GM12872 (cell line): ENCODE measurements at regions not wholly inside any gene's neighbourhood (a gene's known extent, or its start where the extent isn't known, plus 50 kb on each side); places are given as distances from the start of the nearest gene placed in this dataset.

Source experiments
- TF ChIP-seq, protein P1 (sequence below): IDR thresholded peaks from 3 replicates; pipeline ENCODE4 v1.5.1; 2011; ENCODE audit warnings: low read depth, mild to moderate bottlenecking, low read length, moderate library complexity; ENCODE audit not compliant: insufficient read depth

DNA sequence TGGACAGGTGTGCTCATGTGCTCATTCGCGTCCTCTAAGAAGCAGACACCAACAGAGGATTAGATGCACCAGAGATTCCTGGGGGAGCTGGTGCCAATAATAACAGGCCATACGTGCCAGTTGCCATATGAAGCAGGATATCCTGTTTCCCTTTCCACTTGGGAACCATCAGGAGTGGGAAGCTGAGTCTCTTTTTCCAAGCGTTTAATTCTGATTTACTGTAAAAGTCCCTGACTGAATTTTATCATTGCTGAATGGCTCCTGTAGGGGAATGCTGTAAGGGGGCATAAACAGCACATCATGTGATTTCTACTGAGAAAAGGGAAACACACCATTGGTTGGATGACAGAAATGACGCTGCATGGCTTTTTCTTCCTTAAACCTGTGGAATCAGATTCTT lies 113.3 kb downstream of the IRF8 start:
- TF ChIP-seq, protein P1, sequence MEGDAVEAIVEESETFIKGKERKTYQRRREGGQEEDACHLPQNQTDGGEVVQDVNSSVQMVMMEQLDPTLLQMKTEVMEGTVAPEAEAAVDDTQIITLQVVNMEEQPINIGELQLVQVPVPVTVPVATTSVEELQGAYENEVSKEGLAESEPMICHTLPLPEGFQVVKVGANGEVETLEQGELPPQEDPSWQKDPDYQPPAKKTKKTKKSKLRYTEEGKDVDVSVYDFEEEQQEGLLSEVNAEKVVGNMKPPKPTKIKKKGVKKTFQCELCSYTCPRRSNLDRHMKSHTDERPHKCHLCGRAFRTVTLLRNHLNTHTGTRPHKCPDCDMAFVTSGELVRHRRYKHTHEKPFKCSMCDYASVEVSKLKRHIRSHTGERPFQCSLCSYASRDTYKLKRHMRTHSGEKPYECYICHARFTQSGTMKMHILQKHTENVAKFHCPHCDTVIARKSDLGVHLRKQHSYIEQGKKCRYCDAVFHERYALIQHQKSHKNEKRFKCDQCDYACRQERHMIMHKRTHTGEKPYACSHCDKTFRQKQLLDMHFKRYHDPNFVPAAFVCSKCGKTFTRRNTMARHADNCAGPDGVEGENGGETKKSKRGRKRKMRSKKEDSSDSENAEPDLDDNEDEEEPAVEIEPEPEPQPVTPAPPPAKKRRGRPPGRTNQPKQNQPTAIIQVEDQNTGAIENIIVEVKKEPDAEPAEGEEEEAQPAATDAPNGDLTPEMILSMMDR, result no peak

DNA sequence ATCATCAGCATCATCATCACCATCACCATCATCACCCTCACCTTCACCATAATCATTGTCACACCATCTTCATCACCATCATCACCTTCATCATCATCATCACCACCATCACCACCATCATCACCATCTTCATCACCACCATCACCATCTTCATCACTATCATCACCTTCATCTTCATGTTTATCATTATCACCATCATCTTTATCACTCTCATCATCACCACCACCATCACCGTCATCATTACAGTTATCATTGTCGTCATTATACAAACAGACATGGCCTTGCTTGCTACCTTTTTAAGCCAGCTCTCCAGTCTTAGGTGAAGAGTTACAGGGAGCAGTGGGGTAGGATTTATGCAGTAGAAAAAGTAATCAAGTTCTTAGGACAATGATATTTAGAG lies 114.9 kb downstream of the IRF8 start:
- TF ChIP-seq, protein P1, result no peak

GRCh38 chr16:86015606-86016005 lies 116.6 kb downstream of the IRF8 start:
- TF ChIP-seq, protein P1, result no peak

DNA sequence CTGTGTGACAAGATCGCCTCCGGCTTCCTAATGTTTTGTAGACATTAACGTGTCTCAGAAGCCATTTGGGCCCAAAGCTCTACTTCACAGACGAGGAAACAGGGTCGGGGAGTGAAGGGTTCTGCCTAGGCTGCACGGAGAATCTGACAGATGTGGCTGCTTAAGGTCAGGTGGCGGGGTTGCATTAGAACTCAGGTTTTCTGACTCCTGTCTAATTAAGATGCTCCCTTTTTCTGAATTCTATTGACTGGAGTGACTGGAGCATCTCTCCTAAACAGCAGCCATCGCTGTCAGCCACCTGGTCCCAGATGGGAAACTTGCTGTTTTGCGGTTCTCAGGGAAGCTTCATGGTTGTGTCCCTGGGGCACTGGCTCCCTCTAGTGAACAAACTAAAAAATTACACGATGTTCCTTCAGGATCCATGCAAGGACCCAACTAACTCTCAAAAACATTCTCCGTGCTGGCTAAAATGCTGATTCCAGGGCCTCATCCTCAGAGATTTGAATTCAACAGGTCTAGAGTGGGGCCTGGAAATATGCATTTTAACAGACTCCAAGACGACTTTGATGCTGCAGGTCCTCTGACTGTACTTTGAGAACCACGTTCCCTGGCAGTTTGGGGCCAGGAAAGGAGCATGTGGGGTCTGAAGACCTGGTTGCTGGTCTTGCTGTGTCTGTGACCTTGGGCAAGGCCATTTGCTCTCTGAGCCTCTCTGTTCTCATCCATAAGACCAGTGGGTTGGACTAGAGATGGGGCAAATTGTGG lies 117.4 kb downstream of the IRF8 start:
- TF ChIP-seq, protein P1, result peak; percentile 82

- TF ChIP-seq, protein P1, result no peak
Measured at GRCh38 chr16:86018071-86018470, 119.1 kb downstream of the IRF8 start.

DNA sequence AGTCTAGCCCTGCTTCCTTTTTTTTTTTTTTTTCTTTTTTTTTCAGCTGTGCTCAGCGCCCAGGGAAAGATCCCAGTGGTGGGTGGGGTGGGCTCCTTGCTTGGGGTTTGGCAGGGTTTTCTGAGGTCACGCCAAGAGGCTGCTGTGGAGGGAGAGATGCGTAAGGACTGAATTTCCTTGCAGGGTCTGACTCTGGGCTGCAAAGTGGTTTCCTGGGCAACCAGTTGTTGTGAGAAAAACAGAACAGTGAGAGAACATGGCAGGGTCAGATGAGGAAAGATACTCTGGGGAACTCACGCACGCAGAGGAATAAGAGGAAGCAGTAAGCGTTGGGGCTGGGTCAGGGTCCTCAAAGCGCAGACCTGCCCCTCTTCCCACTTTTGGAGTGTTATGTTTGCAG lies 119.5 kb downstream of the IRF8 start:
- TF ChIP-seq, protein P1, result no peak

DNA sequence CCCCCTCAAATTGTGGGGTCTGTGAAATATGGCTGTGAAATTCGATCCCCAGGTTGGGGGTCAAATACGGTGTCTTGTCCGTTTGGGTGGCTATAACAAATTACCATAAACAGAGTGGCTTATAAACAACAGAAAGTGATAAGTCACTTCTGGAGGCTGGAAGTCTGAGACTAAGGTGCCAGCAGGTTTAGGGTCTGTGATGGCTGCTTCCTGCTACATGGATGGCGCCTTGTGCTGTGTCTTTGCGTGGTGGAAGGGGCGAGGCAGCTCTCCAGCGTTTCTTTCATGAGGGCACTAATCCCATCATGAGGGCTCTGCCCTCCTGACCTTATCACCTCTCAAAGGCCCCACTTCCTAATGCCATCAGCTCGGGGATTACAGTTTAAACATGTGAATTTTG lies 120.0 kb downstream of the IRF8 start:
- TF ChIP-seq, protein P1, result no peak
